Smooth muscle cell (in vitro differentiated cells): ENCODE measurements at regions not wholly inside any gene's neighbourhood (a gene's known extent, or its start where the extent isn't known, plus 50 kb on each side); places are given as distances from the start of the nearest gene placed in this dataset.

Experiments
- DNase-seq: peaks from one replicate; lab custom pipeline; 2025; ENCODE audit not compliant: unreplicated experiment; lab: John Stamatoyannopoulos, UW
- H2AFZ ChIP-seq: fragments of 200-600 bp; sonication (generic); 2 replicates; pipeline ENCODE4 v1.6.0; 2016; ENCODE audit warnings: antibody characterized with exemption, low read depth, mild to moderate bottlenecking
- H3F3A ChIP-seq: fragments of 200-600 bp; sonication (generic); 2 replicates; pipeline ENCODE4 v1.6.0; 2017; ENCODE audit warnings: antibody characterized with exemption, low read depth
- H3K27ac ChIP-seq: fragments of 200-600 bp; sonication (generic); 2 replicates; pipeline ENCODE4 v1.5.1; 2016; ENCODE audit warnings: low read depth, mild to moderate bottlenecking
- H3K27me3 ChIP-seq: fragments of 200-600 bp; sonication (generic); 2 replicates; pipeline ENCODE4 v1.6.1; 2016; ENCODE audit warnings: low read depth, mild to moderate bottlenecking
- H3K36me3 ChIP-seq: fragments of 200-600 bp; sonication (generic); 2 replicates; pipeline ENCODE4 v1.5.1; 2016; ENCODE audit warnings: low read depth
- H3K4me1 ChIP-seq: fragments of 200-600 bp; sonication (generic); 2 replicates; pipeline ENCODE4 v1.5.1; 2016; ENCODE audit warnings: low read depth
- H3K4me2 ChIP-seq: fragments of 200-600 bp; sonication (generic); 2 replicates; pipeline ENCODE4 v1.6.0; 2016; ENCODE audit warnings: mild to moderate bottlenecking
- H3K4me3 ChIP-seq: fragments of 200-600 bp; sonication (generic); 2 replicates; pipeline ENCODE4 v1.5.1; 2016; ENCODE audit warnings: mild to moderate bottlenecking
- H3K79me2 ChIP-seq: fragments of 200-600 bp; sonication (generic); 2 replicates; pipeline ENCODE4 v1.6.0; 2016; ENCODE audit warnings: low read depth, mild to moderate bottlenecking
- H3K9ac ChIP-seq: fragments of 200-600 bp; sonication (generic); 2 replicates; pipeline ENCODE4 v1.6.0; 2016; ENCODE audit warnings: low read depth
- H3K9me3 ChIP-seq: fragments of 200-600 bp; sonication (generic); replicated peaks from 2 replicates; pipeline ENCODE4 v1.5.1; 2016; ENCODE audit warnings: low read depth
- H4K20me1 ChIP-seq: fragments of 200-600 bp; sonication (generic); 2 replicates; pipeline ENCODE4 v1.6.0; 2016; ENCODE audit warnings: low read depth
- CTCF ChIP-seq: fragments of 200-600 bp; sonication (generic); IDR thresholded peaks from 2 replicates; pipeline ENCODE4 v1.5.1; 2017; ENCODE audit warnings: borderline replicate concordance, mild to moderate bottlenecking, antibody characterized with exemption; ENCODE audit not compliant: insufficient read depth, poor library complexity, severe bottlenecking
- WGBS: methylation state at CpG from one replicate; pipeline ENCODE4 v1.1.7; 2016; ENCODE audit warnings: low lambda C conversion rate; 5-methylcytosine and 5-hydroxymethylcytosine counted together

GRCh38 chr21:28522014-28522799, 470.5 kb downstream of the LTN1 start:
- H3K27ac ChIP-seq = no peak overlapping the region
- H3K4me2 ChIP-seq = no peak overlapping the region
- H3K9me3 ChIP-seq = no peaks in the 10 kb centered on the region
- no peak overlapping the region for H3K9ac ChIP-seq
- H2AFZ ChIP-seq = no peak overlapping the region
- no peaks in the 10 kb centered on the region for H3K27me3 ChIP-seq
- H3K79me2 ChIP-seq = no peaks in the 10 kb centered on the region
- no peak overlapping the region for H3K4me3 ChIP-seq
- H3F3A ChIP-seq = no peaks in the 10 kb centered on the region
- no peaks in the 10 kb centered on the region for H3K36me3 ChIP-seq
- no peak for DNase-seq
- H3K4me1 ChIP-seq = no peaks in the 10 kb centered on the region
- TF ChIP-seq CTCF = peak; percentile 23
- H4K20me1 ChIP-seq = no peaks in the 10 kb centered on the region
- WGBS = 67% methylated on average over 9 of the region's 9 CpGs

- Histone ChIP-seq H4K20me1 (no peaks in the 10 kb centered on the region), H3K4me2 (no peak overlapping the region), H3K27ac (no peak overlapping the region), H3K27me3 (no peaks in the 10 kb centered on the region), H3K4me3 (no peak overlapping the region), H3K79me2 (no peaks in the 10 kb centered on the region), H3F3A (no peaks in the 10 kb centered on the region), H3K9ac (no peak overlapping the region), H2AFZ (no peak overlapping the region), H3K9me3 (no peaks in the 10 kb centered on the region), H3K36me3 (no peaks in the 10 kb centered on the region), H3K4me1 (no peaks in the 10 kb centered on the region)
- no peak for DNase-seq
- no peak for TF ChIP-seq CTCF
- 61% methylated on average over 3 of the region's 3 CpGs for WGBS
These were observed 474.0 kb downstream of the LTN1 start for GRCh38 chr21:28518630-28519029.

DNA sequence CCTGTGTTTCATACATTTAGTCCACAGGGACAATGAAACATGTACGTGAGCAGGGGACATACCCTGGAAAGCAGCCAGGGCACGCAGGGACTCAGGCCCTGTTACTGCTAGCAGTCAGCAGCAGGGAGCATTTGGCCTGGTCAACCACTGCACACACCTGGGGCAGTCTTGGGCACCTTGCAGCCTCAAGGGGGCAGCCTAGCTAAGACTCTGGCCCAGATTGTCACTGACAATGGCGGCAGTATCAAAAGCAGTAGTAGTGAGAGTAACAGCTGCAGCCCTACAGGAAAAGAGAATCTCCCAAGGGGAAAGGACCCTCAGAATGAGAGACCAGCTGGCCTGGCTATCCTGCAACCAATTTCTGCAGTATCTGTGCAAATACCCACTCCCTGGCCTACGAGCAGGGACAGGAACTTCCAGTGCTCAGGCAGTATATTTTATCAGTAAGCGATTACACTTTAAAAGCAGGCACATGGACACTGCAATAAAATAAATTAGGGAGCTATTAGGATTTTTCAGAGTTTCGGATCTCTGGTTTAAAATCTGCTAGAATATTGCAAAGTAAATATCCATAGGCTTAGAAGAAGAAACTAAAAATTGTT, 475.6 kb downstream of the LTN1 start:
- Histone ChIP-seq H3K4me1 (no peaks in the 10 kb centered on the region), H3K27ac (no peak overlapping the region), H3K27me3 (no peaks in the 10 kb centered on the region), H3K79me2 (no peaks in the 10 kb centered on the region), H3K4me2 (no peak overlapping the region), H2AFZ (no peak overlapping the region), H4K20me1 (no peaks in the 10 kb centered on the region), H3K36me3 (no peaks in the 10 kb centered on the region), H3K9me3 (no peaks in the 10 kb centered on the region), H3F3A (no peaks in the 10 kb centered on the region), H3K4me3 (no peak overlapping the region), H3K9ac (no peak overlapping the region)
- TF ChIP-seq CTCF = peak; percentile 54
- 52% methylated on average over 6 of the region's 6 CpGs for WGBS
- no peak for DNase-seq
